A549 (cell line): ENCODE measurements at regions not wholly inside any gene's neighbourhood (a gene's known extent, or its start where the extent isn't known, plus 50 kb on each side); places are given as distances from the start of the nearest gene placed in this dataset.

Experiments used
- CHD4 ChIP-seq: fragments of 200-600 bp; sonication (generic); IDR thresholded peaks from 2 replicates; pipeline ENCODE4 v1.6.1; 2016; ENCODE audit warnings: antibody characterized with exemption, mild to moderate bottlenecking, borderline replicate concordance
- CTCF ChIP-seq: fragments of >200 bp; sonication (Bioruptor Twin); formaldehyde crosslinking; IDR thresholded peaks from 3 replicates; pipeline ENCODE4 v1.5.1; 2016
- EHMT2 ChIP-seq: fragments of 200-600 bp; sonication (generic); IDR thresholded peaks from 2 replicates; pipeline ENCODE4 v1.6.1; 2016; ENCODE audit warnings: antibody characterized with exemption, low read depth, mild to moderate bottlenecking, moderate library complexity
- ELK1 ChIP-seq: fragments of 150-350 bp; IDR thresholded peaks from 2 replicates; pipeline ENCODE4 v1.6.1; 2014; ENCODE audit warnings: low read depth, mild to moderate bottlenecking, low read length
- EP300 ChIP-seq, 2 experiments: fragments of >200 bp; sonication (Bioruptor Twin); formaldehyde crosslinking; IDR thresholded peaks; 2 replicates in 1 of 2; 3 replicates in 1 of 2; pipeline ENCODE4 v1.6.1; 2016 to 2017
- MYC ChIP-seq: IDR thresholded peaks from 2 replicates; pipeline ENCODE4 v1.6.1; 2012; ENCODE audit warnings: mild to moderate bottlenecking, inconsistent platforms, low read length, improper control_type of control experiment, borderline replicate concordance
- NR3C1 ChIP-seq: fragments of >200 bp; sonication (Bioruptor Twin); formaldehyde crosslinking; IDR thresholded peaks from 3 replicates; pipeline ENCODE4 v1.6.1; 2017
- POLR2A ChIP-seq: IDR thresholded peaks from 2 replicates; pipeline ENCODE4 v1.6.1; 2012; ENCODE audit warnings: mild to moderate bottlenecking, low read length
- RAD21 ChIP-seq, 2 experiments: fragments of >200 bp in 1 of 2; sonication (Bioruptor Twin) in 1 of 2; formaldehyde crosslinking in 1 of 2; IDR thresholded peaks in 1 of 2; conservative IDR thresholded peaks in 1 of 2; 2 replicates in 1 of 2; 3 replicates in 1 of 2; pipeline ENCODE4 v1.6.1; 2012 to 2018; ENCODE audit warnings: inconsistent platforms in 1 of 2
- RFX5 ChIP-seq: fragments of 450-650 bp; IDR thresholded peaks from 2 replicates; pipeline ENCODE4 v1.7.1; 2014; ENCODE audit warnings: antibody characterized with exemption, mild to moderate bottlenecking, moderate library complexity
- RNF2 ChIP-seq: fragments of 200-600 bp; sonication (generic); IDR thresholded peaks from 2 replicates; pipeline ENCODE4 v1.6.1; 2016; ENCODE audit warnings: low read depth, mild to moderate bottlenecking, antibody characterized with exemption, moderate library complexity, borderline replicate concordance

- TF ChIP-seq MYC (no peak), RFX5 (no peak), EP300 (IDR thresholded peaks at IDR 0.05) (no peak), POLR2A (no peak), CTCF (no peak), EHMT2 (no peak), RNF2 (no peak), ELK1 (no peak), RAD21 (conservative IDR thresholded peaks at IDR 0.05 in 1 of 2, IDR thresholded peaks at IDR 0.05 in 1 of 2) (no peak), NR3C1 (no peak), CHD4 (no peak)
Measured at GRCh38 chr11:28962502-28962901, 854.3 kb downstream of the METTL15 start.
